ENCODE measurements at regions not wholly inside any gene's neighbourhood (a gene's known extent, or its start where the extent isn't known, plus 50 kb on each side); places are given as distances from the start of the nearest gene placed in this dataset.
"Not testable (repeated sequence)": the region's sequence is repeated elsewhere in the genome, so short reads cannot be mapped to it uniquely, and the experiment has no call there.

DNA sequence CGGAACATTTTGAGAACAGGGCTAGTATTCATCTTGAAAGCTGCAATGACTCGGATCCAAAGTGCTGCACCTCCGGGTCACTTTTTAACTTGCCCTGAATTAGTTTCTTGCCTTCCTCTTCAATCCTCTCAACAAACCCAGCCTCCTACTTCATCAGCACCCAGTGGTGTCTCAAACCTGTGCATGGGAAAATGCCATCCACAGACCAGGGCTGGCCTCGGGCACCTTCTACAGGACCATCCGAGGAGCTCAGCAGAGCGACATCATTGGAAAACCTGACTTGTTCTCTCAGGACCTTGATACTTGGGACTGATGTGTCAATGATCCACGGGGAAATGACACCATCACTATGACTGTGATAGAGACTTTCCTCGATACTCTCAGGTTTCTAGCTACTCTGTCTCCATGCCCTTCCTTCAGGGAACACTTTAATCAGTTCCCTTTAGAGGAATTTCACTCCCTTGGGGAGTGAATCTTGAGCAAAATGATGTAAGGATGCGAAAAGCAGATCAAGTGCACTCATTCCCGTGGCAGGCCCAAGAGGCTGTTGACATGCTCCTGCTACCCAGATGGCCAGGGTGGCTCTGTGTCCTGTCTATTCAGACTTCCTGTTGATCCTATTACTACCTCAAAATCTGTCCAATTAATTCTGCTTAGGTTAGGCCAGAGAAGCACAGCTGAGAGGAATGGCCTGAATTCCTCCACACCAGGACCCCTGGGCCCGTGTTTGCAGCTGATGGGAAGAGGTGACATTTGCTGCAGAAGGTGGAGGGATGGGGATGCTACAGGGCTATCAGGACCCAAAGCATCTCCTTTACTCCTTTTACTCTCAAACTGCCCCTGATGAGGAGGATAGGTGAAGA lies 96.5 kb upstream of the SLC25A48 start:
- ChIA-PET CTCF (interaction anchor here (0.6 kb wide), 1 partner anchor 1411 kb away, joined by 3 read pairs; no protein-coding TSS in a partner anchor), POLR2A (no interaction called here)
- peaks cover 5% of the 10 kb centered on the region; the same call in 1 of the 2 replicates for H3K27me3 ChIP-seq (ENCODE audit: insufficient read depth)
- H3K9me3 ChIP-seq: no peaks in the 10 kb centered on the region
- no peaks in the 10 kb centered on the region for H3K4me1 ChIP-seq (ENCODE audit: control insufficient read depth in 1 of 2, insufficient read depth in 2 of 2, low read depth in 1 of 2, low read length in 1 of 2)
- DNase-seq: no peak
- no peaks in the 10 kb centered on the region for H3K36me3 ChIP-seq (replicated peaks in 1 of 2; ENCODE audit: control insufficient read depth in 1 of 2, insufficient read depth in 2 of 2, low read length in 1 of 2)
- H4K20me1 ChIP-seq (ENCODE audit: insufficient read depth): no peaks in the 10 kb centered on the region
- no peak overlapping the region for H3K9ac ChIP-seq
- no peaks in the 10 kb centered on the region for H3K79me2 ChIP-seq (ENCODE audit: insufficient read depth)
- H3K9me2 ChIP-seq: no peaks in the 10 kb centered on the region
- H3K27ac ChIP-seq (ENCODE audit: low read depth in 2 of 2, low read length in 1 of 2): no peak overlapping the region
- no peak for TF ChIP-seq ELF1 (IDR thresholded peaks at IDR 0.05)
- TF ChIP-seq, protein P1, sequence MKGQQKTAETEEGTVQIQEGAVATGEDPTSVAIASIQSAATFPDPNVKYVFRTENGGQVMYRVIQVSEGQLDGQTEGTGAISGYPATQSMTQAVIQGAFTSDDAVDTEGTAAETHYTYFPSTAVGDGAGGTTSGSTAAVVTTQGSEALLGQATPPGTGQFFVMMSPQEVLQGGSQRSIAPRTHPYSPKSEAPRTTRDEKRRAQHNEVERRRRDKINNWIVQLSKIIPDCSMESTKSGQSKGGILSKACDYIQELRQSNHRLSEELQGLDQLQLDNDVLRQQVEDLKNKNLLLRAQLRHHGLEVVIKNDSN (IDR thresholded peaks at IDR 0.05; ENCODE audit: borderline replicate concordance, low read depth): no peak
- TF ChIP-seq MEF2A (IDR thresholded peaks at IDR 0.05; ENCODE audit: borderline replicate concordance, low read depth): no peak
- TF ChIP-seq, protein P2, sequence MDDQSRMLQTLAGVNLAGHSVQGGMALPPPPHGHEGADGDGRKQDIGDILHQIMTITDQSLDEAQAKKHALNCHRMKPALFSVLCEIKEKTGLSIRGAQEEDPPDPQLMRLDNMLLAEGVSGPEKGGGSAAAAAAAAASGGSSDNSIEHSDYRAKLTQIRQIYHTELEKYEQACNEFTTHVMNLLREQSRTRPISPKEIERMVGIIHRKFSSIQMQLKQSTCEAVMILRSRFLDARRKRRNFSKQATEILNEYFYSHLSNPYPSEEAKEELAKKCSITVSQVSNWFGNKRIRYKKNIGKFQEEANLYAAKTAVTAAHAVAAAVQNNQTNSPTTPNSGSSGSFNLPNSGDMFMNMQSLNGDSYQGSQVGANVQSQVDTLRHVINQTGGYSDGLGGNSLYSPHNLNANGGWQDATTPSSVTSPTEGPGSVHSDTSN (IDR thresholded peaks at IDR 0.05): no peak
- TF ChIP-seq EZH2phosphoT487 (IDR thresholded peaks at IDR 0.05; ENCODE audit: borderline replicate concordance, low read depth): no peak
- TF ChIP-seq TEAD4 (IDR thresholded peaks at IDR 0.05; ENCODE audit: borderline replicate concordance, insufficient read depth): no peak
- TF ChIP-seq JUND (IDR thresholded peaks at IDR 0.05): no peak
- TF ChIP-seq, protein P3, sequence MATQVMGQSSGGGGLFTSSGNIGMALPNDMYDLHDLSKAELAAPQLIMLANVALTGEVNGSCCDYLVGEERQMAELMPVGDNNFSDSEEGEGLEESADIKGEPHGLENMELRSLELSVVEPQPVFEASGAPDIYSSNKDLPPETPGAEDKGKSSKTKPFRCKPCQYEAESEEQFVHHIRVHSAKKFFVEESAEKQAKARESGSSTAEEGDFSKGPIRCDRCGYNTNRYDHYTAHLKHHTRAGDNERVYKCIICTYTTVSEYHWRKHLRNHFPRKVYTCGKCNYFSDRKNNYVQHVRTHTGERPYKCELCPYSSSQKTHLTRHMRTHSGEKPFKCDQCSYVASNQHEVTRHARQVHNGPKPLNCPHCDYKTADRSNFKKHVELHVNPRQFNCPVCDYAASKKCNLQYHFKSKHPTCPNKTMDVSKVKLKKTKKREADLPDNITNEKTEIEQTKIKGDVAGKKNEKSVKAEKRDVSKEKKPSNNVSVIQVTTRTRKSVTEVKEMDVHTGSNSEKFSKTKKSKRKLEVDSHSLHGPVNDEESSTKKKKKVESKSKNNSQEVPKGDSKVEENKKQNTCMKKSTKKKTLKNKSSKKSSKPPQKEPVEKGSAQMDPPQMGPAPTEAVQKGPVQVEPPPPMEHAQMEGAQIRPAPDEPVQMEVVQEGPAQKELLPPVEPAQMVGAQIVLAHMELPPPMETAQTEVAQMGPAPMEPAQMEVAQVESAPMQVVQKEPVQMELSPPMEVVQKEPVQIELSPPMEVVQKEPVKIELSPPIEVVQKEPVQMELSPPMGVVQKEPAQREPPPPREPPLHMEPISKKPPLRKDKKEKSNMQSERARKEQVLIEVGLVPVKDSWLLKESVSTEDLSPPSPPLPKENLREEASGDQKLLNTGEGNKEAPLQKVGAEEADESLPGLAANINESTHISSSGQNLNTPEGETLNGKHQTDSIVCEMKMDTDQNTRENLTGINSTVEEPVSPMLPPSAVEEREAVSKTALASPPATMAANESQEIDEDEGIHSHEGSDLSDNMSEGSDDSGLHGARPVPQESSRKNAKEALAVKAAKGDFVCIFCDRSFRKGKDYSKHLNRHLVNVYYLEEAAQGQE (IDR thresholded peaks at IDR 0.05; ENCODE audit: low read depth, low read length): no peak
- TF ChIP-seq, protein P4, sequence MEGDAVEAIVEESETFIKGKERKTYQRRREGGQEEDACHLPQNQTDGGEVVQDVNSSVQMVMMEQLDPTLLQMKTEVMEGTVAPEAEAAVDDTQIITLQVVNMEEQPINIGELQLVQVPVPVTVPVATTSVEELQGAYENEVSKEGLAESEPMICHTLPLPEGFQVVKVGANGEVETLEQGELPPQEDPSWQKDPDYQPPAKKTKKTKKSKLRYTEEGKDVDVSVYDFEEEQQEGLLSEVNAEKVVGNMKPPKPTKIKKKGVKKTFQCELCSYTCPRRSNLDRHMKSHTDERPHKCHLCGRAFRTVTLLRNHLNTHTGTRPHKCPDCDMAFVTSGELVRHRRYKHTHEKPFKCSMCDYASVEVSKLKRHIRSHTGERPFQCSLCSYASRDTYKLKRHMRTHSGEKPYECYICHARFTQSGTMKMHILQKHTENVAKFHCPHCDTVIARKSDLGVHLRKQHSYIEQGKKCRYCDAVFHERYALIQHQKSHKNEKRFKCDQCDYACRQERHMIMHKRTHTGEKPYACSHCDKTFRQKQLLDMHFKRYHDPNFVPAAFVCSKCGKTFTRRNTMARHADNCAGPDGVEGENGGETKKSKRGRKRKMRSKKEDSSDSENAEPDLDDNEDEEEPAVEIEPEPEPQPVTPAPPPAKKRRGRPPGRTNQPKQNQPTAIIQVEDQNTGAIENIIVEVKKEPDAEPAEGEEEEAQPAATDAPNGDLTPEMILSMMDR (IDR thresholded peaks at IDR 0.05): no peak
- TF ChIP-seq, protein P5, sequence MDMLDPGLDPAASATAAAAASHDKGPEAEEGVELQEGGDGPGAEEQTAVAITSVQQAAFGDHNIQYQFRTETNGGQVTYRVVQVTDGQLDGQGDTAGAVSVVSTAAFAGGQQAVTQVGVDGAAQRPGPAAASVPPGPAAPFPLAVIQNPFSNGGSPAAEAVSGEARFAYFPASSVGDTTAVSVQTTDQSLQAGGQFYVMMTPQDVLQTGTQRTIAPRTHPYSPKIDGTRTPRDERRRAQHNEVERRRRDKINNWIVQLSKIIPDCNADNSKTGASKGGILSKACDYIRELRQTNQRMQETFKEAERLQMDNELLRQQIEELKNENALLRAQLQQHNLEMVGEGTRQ (IDR thresholded peaks at IDR 0.05; ENCODE audit: borderline replicate concordance, low read depth, low read length): no peak
- TF ChIP-seq RXRA (IDR thresholded peaks at IDR 0.05; ENCODE audit: borderline replicate concordance, low read depth): no peak
- H3K4me2 ChIP-seq: no peak overlapping the region
- WGBS (ENCODE audit: low lambda C conversion rate): 49% methylated on average over 11 of the region's 11 CpGs
- H2AFZ ChIP-seq (ENCODE audit: low read depth): no peak overlapping the region
- H3K4me3 ChIP-seq (ENCODE audit: low read depth in 2 of 2, low read length in 1 of 2): no peak overlapping the region
- no peaks in the 10 kb centered on the region for H3F3A ChIP-seq (replicated peaks; ENCODE audit: insufficient read depth)

DNA sequence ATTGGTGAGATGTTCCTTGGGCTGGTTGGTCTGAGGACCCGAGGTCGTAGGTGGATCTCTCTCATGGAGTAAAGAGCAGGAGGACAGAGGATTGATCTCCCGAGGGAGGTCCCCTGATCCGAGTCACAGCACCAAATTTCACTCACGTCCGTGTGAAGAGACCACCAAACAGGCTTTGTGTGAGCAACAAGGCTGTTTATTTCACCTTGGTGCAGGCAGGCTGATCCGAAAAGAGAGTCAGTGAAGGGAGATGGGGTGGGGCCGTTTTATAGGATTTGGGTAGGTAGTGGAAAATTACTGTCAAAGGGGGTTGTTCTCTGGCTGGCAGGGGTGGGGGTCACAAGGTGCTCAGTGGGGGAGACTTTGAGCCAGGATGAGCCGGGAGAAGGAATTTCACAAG lies 97.5 kb upstream of the SLC25A48 start:
- H3K27me3 ChIP-seq (ENCODE audit: insufficient read depth); H3K4me2 ChIP-seq; H4K20me1 ChIP-seq (ENCODE audit: insufficient read depth); H3K27ac ChIP-seq (ENCODE audit: low read depth in 2 of 2, low read length in 1 of 2); H2AFZ ChIP-seq (ENCODE audit: low read depth); H3K79me2 ChIP-seq (ENCODE audit: insufficient read depth); H3K9me2 ChIP-seq; H3F3A ChIP-seq (replicated peaks; ENCODE audit: insufficient read depth); DNase-seq; CTCF ChIA-PET; H3K4me1 ChIP-seq (ENCODE audit: control insufficient read depth in 1 of 2, insufficient read depth in 2 of 2, low read depth in 1 of 2, low read length in 1 of 2); POLR2A ChIA-PET; H3K9me3 ChIP-seq; H3K9ac ChIP-seq; H3K36me3 ChIP-seq (replicated peaks in 1 of 2; ENCODE audit: control insufficient read depth in 1 of 2, insufficient read depth in 2 of 2, low read length in 1 of 2); H3K4me3 ChIP-seq (ENCODE audit: low read depth in 2 of 2, low read length in 1 of 2): not testable (repeated sequence)
- 33% methylated on average over 9 of the region's 9 CpGs for WGBS (ENCODE audit: low lambda C conversion rate)
